Endothelial cell of umbilical vein (primary cell): ENCODE measurements at regions not wholly inside any gene's neighbourhood (a gene's known extent, or its start where the extent isn't known, plus 50 kb on each side); places are given as distances from the start of the nearest gene placed in this dataset.

ENCODE experiments used
- BruUV-seq: library from RNA; stranded (reverse); fragments of 400-500 nt; replicated peaks from 2 replicates; lab custom pipeline; 2021; lab: Mats Ljungman, UMichigan
- CTCF ChIA-PET: fragments of 300-600, 350-600 bp; sonication (Branson Sonifier 250); formaldehyde crosslinking; loops from one replicate; lab custom pipeline; 2021; ENCODE audit warnings: antibody characterized with exemption, inconsistent platforms; lab: Charles Lee
- POLR2A ChIA-PET: fragments of 300-600, 350-600 bp; sonication (Branson Sonifier 250); formaldehyde crosslinking; loops from one replicate; lab custom pipeline; 2021; ENCODE audit warnings: antibody characterized with exemption, inconsistent platforms; lab: Charles Lee
- DNase-seq: peaks from one replicate; pipeline ENCODE4 v3.0.0-alpha.2; 2011; ENCODE audit warnings: low read depth, low spot score
- FAIRE-seq: peaks from 2 replicates; lab custom pipeline; 2011; peaks lifted over from hg19 to GRCh38; lab: Jason Lieb, UNC
- H2AFZ ChIP-seq: 2 replicates; pipeline ENCODE4 v1.6.0; 2012; ENCODE audit warnings: low read depth, low read length, control low read depth, inconsistent platforms
- H3K27ac ChIP-seq: 2 replicates; pipeline ENCODE4 v1.5.1; 2011; ENCODE audit warnings: low read depth, mild to moderate bottlenecking, control low read depth, low read length, moderate library complexity; ENCODE audit not compliant: insufficient read depth
- H3K27me3 ChIP-seq, 2 experiments: 2 replicates each; pipeline versions ENCODE4 v1.6.0 to v1.6.1; 2011; ENCODE audit warnings: low read length in 2 of 2, mixed read lengths in 1 of 2; ENCODE audit not compliant: control insufficient read depth in 2 of 2, insufficient read depth in 2 of 2
- H3K36me3 ChIP-seq, 2 experiments: 2 replicates in 1 of 2; 3 replicates in 1 of 2; pipeline ENCODE4 v1.5.1; 2011; ENCODE audit warnings: low read length in 2 of 2, mild to moderate bottlenecking in 1 of 2, moderate library complexity in 1 of 2; ENCODE audit not compliant: control insufficient read depth in 2 of 2, insufficient read depth in 2 of 2; ENCODE audit errors: extremely low read depth in 1 of 2
- H3K4me1 ChIP-seq: 3 replicates; pipeline ENCODE4 v1.5.1; 2011; ENCODE audit warnings: mild to moderate bottlenecking, low read length; ENCODE audit not compliant: control insufficient read depth, insufficient read depth; ENCODE audit errors: extremely low read depth
- H3K4me2 ChIP-seq: 2 replicates; pipeline ENCODE4 v1.6.1; 2011; ENCODE audit warnings: low read length, control low read depth, mixed read lengths; ENCODE audit not compliant: insufficient read depth
- H3K4me3 ChIP-seq, 3 experiments: fragments of 200-600 bp in 1 of 3; sonication (generic), shearing (Covaris generic) in 1 of 3; replicated peaks in 1 of 3; 2 replicates each; pipeline ENCODE4 v1.5.1; 2011 to 2016; ENCODE audit warnings: control low read depth in 3 of 3, low read length in 3 of 3, mild to moderate bottlenecking in 2 of 3, inconsistent platforms in 1 of 3, low read depth in 1 of 3, moderate library complexity in 1 of 3; ENCODE audit not compliant: insufficient read depth in 1 of 3
- H3K79me2 ChIP-seq: 2 replicates; pipeline ENCODE4 v1.6.0; 2012; ENCODE audit warnings: low read length, inconsistent platforms; ENCODE audit not compliant: control insufficient read depth, insufficient read depth
- H3K9ac ChIP-seq: replicated peaks from 2 replicates; pipeline ENCODE3; 2011; ENCODE audit warnings: low read length, control low read depth; ENCODE audit not compliant: insufficient read depth; ENCODE audit errors: extremely low read depth
- H3K9me1 ChIP-seq: replicated peaks from 3 replicates; pipeline ENCODE4 v1.6.0; 2011; ENCODE audit warnings: mild to moderate bottlenecking, low read length; ENCODE audit not compliant: control insufficient read depth, insufficient read depth; ENCODE audit errors: extremely low read depth
- H3K9me3 ChIP-seq: replicated peaks from 2 replicates; pipeline ENCODE4 v1.5.1; 2012; ENCODE audit warnings: low read length, inconsistent platforms; ENCODE audit not compliant: control insufficient read depth, insufficient read depth
- H4K20me1 ChIP-seq: replicated peaks from 2 replicates; pipeline ENCODE3; 2011; ENCODE audit warnings: mild to moderate bottlenecking, low read length; ENCODE audit not compliant: control insufficient read depth, insufficient read depth; ENCODE audit errors: extremely low read depth
- CTCF ChIP-seq, 2 donors: IDR thresholded peaks; 1 replicate in 1 of 2; 2 replicates in 1 of 2; pipeline ENCODE4 v1.5.1; 2011; ENCODE audit warnings: low read length in 2 of 2, mild to moderate bottlenecking in 2 of 2, moderate library complexity in 2 of 2, control low read depth in 1 of 2, inconsistent platforms in 1 of 2, low read depth in 1 of 2; ENCODE audit not compliant: insufficient read depth in 1 of 2; ENCODE audit errors: extremely low read depth in 1 of 2
- EZH2 ChIP-seq: IDR thresholded peaks from 2 replicates; pipeline ENCODE4 v1.6.1; 2012; ENCODE audit warnings: borderline replicate concordance, low read depth, mild to moderate bottlenecking, moderate library complexity, low read length, inconsistent platforms; ENCODE audit not compliant: severe bottlenecking
- FOS ChIP-seq: IDR thresholded peaks from 2 replicates; pipeline ENCODE4 v1.6.1; 2011; ENCODE audit warnings: mild to moderate bottlenecking, low read length, moderate library complexity, borderline replicate concordance; ENCODE audit not compliant: insufficient read depth
- GATA2 ChIP-seq: IDR thresholded peaks from 2 replicates; pipeline ENCODE4 v1.7.0; 2011; ENCODE audit warnings: low read depth, mild to moderate bottlenecking, moderate library complexity, mixed read lengths, low read length; ENCODE audit not compliant: insufficient read length, insufficient read depth
- JUN ChIP-seq: IDR thresholded peaks from 2 replicates; pipeline ENCODE4 v1.6.1; 2011; ENCODE audit warnings: borderline replicate concordance, low read depth; ENCODE audit not compliant: insufficient read length, insufficient read depth
- MYC ChIP-seq: IDR thresholded peaks from one replicate; pipeline ENCODE4 v1.6.1; 2011; ENCODE audit warnings: mild to moderate bottlenecking, low read depth, low read length
- POLR2A ChIP-seq: IDR thresholded peaks from 2 replicates; pipeline ENCODE4 v1.6.1; 2012; ENCODE audit warnings: low read depth, mild to moderate bottlenecking, control low read depth, low read length
- POLR2AphosphoS5 ChIP-seq: IDR thresholded peaks from 2 replicates; pipeline ENCODE4 v1.6.1; 2012; ENCODE audit warnings: low read depth, mild to moderate bottlenecking, control low read depth, low read length, moderate library complexity; ENCODE audit not compliant: insufficient read depth
- dilution Hi-C: fragments of 300-500 bp; cut with MboI; formaldehyde crosslinking; loops from one replicate; pipeline ENCODE4 v1.15.0; 2019; ENCODE audit warnings: low sequenced_read_pairs; ENCODE audit not compliant: extremely low pct_ligation_motif_present
- intact Hi-C: fragments of 100-400 bp; cut with micrococcal nuclease; formaldehyde crosslinking; loops from one replicate; pipeline ENCODE4 v1.10.0; 2022
- TF ChIP-seq, protein P1 (sequence below): IDR thresholded peaks from 2 replicates; pipeline ENCODE4 v1.6.1; 2011; ENCODE audit not compliant: insufficient read depth, insufficient read length

GRCh38 chr3:147000274-147000673, 395.1 kb upstream of the PLSCR5 start:
- Histone ChIP-seq H3K4me1 (no peaks in the 10 kb centered on the region), H4K20me1 (no peaks in the 10 kb centered on the region), H3K27me3 (no peaks in the 10 kb centered on the region), H3K4me3 (no peak overlapping the region), H3K4me2 (no peak overlapping the region), H2AFZ (no peak overlapping the region), H3K9me1 (no peaks in the 10 kb centered on the region), H3K9ac (no peak overlapping the region), H3K27ac (no peak overlapping the region), H3K36me3 (no peaks in the 10 kb centered on the region), H3K9me3 (no peaks in the 10 kb centered on the region), H3K79me2 (no peaks in the 10 kb centered on the region)
- ChIA-PET CTCF (no interaction called here), POLR2A (no interaction called here)
- no peak for DNase-seq
- FAIRE-seq, result no peak
- dilution Hi-C loops (no loop called here), intact Hi-C loops (no loop called here)
- BruUV-seq, result no TSS peak
- TF ChIP-seq POLR2AphosphoS5, result no peak
- no peak for TF ChIP-seq EZH2
- no peak for TF ChIP-seq MYC
- no peak for TF ChIP-seq JUN
- TF ChIP-seq POLR2A, result no peak
- no peak for TF ChIP-seq CTCF (IDR thresholded peaks at IDR 0.05; ENCODE audit: extremely low read depth in 1 of 2, insufficient read depth in 1 of 2, low read depth in 1 of 2, low read length in 2 of 2)
- TF ChIP-seq GATA2, result no peak

- H3K9me3 ChIP-seq, result no peaks in the 10 kb centered on the region
- no peak overlapping the region for H3K9ac ChIP-seq
- DNase-seq (no peak), FAIRE-seq (no peak)
- no TSS peak for BruUV-seq
- H3K9me1 ChIP-seq, result no peaks in the 10 kb centered on the region
- ChIA-PET POLR2A (no interaction called here), CTCF (interaction anchor here (1.6 kb wide), 1 partner anchor 105 kb away, joined by 3 read pairs; no protein-coding TSS in a partner anchor)
- H3K4me3 ChIP-seq, result no peak overlapping the region
- intact Hi-C loops (no loop called here), dilution Hi-C loops (no loop called here)
- no peaks in the 10 kb centered on the region for H3K36me3 ChIP-seq
- H3K27ac ChIP-seq, result no peak overlapping the region
- H2AFZ ChIP-seq, result no peak overlapping the region
- H3K79me2 ChIP-seq, result no peaks in the 10 kb centered on the region
- TF ChIP-seq GATA2, result no peak
- TF ChIP-seq FOS, result no peak
- TF ChIP-seq MYC, result no peak
- no peak for TF ChIP-seq JUN
- TF ChIP-seq, protein P1, sequence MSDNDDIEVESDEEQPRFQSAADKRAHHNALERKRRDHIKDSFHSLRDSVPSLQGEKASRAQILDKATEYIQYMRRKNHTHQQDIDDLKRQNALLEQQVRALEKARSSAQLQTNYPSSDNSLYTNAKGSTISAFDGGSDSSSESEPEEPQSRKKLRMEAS, result no peak
- no peak for TF ChIP-seq POLR2A
- TF ChIP-seq CTCF (IDR thresholded peaks at IDR 0.05; ENCODE audit: extremely low read depth in 1 of 2, insufficient read depth in 1 of 2, low read depth in 1 of 2, low read length in 2 of 2), result no peak
- TF ChIP-seq POLR2AphosphoS5, result no peak
- TF ChIP-seq EZH2, result no peak
- no peaks in the 10 kb centered on the region for H4K20me1 ChIP-seq
- H3K4me2 ChIP-seq, result no peak overlapping the region
- H3K4me1 ChIP-seq, result no peaks in the 10 kb centered on the region
- H3K27me3 ChIP-seq, result no peaks in the 10 kb centered on the region
Observed at GRCh38 chr3:146991907-146992306, 386.8 kb upstream of the PLSCR5 start.
